ENCODE measurements at regions not wholly inside any gene's neighbourhood (a gene's known extent, or its start where the extent isn't known, plus 50 kb on each side); places are given as distances from the start of the nearest gene placed in this dataset.

DNA sequence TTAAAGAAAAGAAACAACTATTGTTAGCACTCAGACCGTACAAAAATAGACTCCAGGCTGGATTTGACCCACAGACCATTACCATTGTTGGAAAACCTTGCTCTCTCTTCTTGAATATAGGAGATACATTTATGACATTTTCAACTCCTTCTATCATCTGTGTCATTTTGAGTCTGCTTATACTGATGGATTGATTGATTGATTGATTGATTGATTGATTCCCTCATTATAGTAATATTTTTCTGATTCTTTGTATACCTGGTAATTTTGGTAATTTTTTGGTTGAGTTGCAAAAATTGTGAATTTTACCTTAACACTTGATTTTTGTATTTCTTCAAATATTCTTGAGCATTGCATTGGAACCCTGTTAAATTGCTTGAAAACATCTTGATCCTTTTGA is 114.2 kb upstream of the KLHL29 start:
- TF ChIP-seq, protein P1, sequence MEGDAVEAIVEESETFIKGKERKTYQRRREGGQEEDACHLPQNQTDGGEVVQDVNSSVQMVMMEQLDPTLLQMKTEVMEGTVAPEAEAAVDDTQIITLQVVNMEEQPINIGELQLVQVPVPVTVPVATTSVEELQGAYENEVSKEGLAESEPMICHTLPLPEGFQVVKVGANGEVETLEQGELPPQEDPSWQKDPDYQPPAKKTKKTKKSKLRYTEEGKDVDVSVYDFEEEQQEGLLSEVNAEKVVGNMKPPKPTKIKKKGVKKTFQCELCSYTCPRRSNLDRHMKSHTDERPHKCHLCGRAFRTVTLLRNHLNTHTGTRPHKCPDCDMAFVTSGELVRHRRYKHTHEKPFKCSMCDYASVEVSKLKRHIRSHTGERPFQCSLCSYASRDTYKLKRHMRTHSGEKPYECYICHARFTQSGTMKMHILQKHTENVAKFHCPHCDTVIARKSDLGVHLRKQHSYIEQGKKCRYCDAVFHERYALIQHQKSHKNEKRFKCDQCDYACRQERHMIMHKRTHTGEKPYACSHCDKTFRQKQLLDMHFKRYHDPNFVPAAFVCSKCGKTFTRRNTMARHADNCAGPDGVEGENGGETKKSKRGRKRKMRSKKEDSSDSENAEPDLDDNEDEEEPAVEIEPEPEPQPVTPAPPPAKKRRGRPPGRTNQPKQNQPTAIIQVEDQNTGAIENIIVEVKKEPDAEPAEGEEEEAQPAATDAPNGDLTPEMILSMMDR (IDR thresholded peaks at IDR 0.05) = no peak
- Histone ChIP-seq H3K4me1 (no peaks in the 10 kb centered on the region), H3K27me3 (no peaks in the 10 kb centered on the region), H3K27ac (no peak overlapping the region), H3K36me3 (no peaks in the 10 kb centered on the region), H3K4me3 (no peak overlapping the region), H3K9me3 (no peaks in the 10 kb centered on the region), H3K9ac (ENCODE audit: low read depth in 2 of 2, low read length in 2 of 2) (no peak overlapping the region)
- intact Hi-C loops (cut with DNase I) = no loop called here
- no peak for DNase-seq

GRCh38 chr2:23271230-23271629 is 113.7 kb upstream of the KLHL29 start:
- Histone ChIP-seq H3K9ac (ENCODE audit: low read depth in 2 of 2, low read length in 2 of 2) (no peak overlapping the region), H3K4me3 (no peak overlapping the region), H3K27ac (no peak overlapping the region), H3K9me3 (no peaks in the 10 kb centered on the region), H3K27me3 (no peaks in the 10 kb centered on the region), H3K4me1 (no peaks in the 10 kb centered on the region), H3K36me3 (no peaks in the 10 kb centered on the region)
- intact Hi-C loops (cut with DNase I) = no loop called here
- no peak for DNase-seq
- TF ChIP-seq, protein P1 (IDR thresholded peaks at IDR 0.05) = no peak

GRCh38 chr2:23273786-23274185 is 111.2 kb upstream of the KLHL29 start:
- no peak overlapping the region for H3K4me3 ChIP-seq
- no peak overlapping the region for H3K9ac ChIP-seq (ENCODE audit: low read depth in 2 of 2, low read length in 2 of 2)
- TF ChIP-seq, protein P1 (IDR thresholded peaks at IDR 0.05) = no peak
- H3K36me3 ChIP-seq = no peaks in the 10 kb centered on the region
- no peaks in the 10 kb centered on the region for H3K27me3 ChIP-seq
- intact Hi-C loops (cut with DNase I) = no loop called here
- no peak overlapping the region for H3K27ac ChIP-seq
- no peak for DNase-seq
- H3K4me1 ChIP-seq = no peaks in the 10 kb centered on the region
- H3K9me3 ChIP-seq = no peaks in the 10 kb centered on the region

GRCh38 chr2:23280401-23280800 is 104.6 kb upstream of the KLHL29 start:
- no peak for DNase-seq
- H3K27ac ChIP-seq = no peak overlapping the region
- TF ChIP-seq, protein P1 (IDR thresholded peaks at IDR 0.05) = no peak
- no peaks in the 10 kb centered on the region for H3K4me1 ChIP-seq
- no peaks in the 10 kb centered on the region for H3K9me3 ChIP-seq
- no peak overlapping the region for H3K9ac ChIP-seq (ENCODE audit: low read depth in 2 of 2, low read length in 2 of 2)
- no peaks in the 10 kb centered on the region for H3K36me3 ChIP-seq
- intact Hi-C loops (cut with DNase I) = no loop called here
- no peaks in the 10 kb centered on the region for H3K27me3 ChIP-seq
- H3K4me3 ChIP-seq = no peak overlapping the region

GRCh38 chr2:23283653-23284052 is 101.3 kb upstream of the KLHL29 start:
- no peak overlapping the region for H3K4me3 ChIP-seq
- TF ChIP-seq, protein P1 (IDR thresholded peaks at IDR 0.05) = no peak
- H3K27me3 ChIP-seq = no peaks in the 10 kb centered on the region
- H3K27ac ChIP-seq = no peak overlapping the region
- no peak for DNase-seq
- no peaks in the 10 kb centered on the region for H3K9me3 ChIP-seq
- H3K36me3 ChIP-seq = no peaks in the 10 kb centered on the region
- no peak overlapping the region for H3K9ac ChIP-seq (ENCODE audit: low read depth in 2 of 2, low read length in 2 of 2)
- intact Hi-C loops (cut with DNase I) = no loop called here
- no peaks in the 10 kb centered on the region for H3K4me1 ChIP-seq

All from colonic mucosa (tissue), 4 donors.